K562 (cell line): ENCODE measurements at regions not wholly inside any gene's neighbourhood (a gene's known extent, or its start where the extent isn't known, plus 50 kb on each side); places are given as distances from the start of the nearest gene placed in this dataset.

Experiments
- GABPB1 ChIP-seq: sonication (generic); formaldehyde crosslinking; IDR thresholded peaks from 2 replicates; pipeline ENCODE4 v1.8.0; 2022; ENCODE audit warnings: mild to moderate bottlenecking, missing genetic modification reagents
- ILK ChIP-seq: fragments of 450-650 bp; IDR thresholded peaks from 2 replicates; pipeline ENCODE4 v1.6.1; 2016; ENCODE audit warnings: missing genetic modification characterization, low read depth, mild to moderate bottlenecking, missing compliant biosample characterization, moderate library complexity, borderline replicate concordance
- NRF1 ChIP-seq, 2 experiments: fragments of 450-650 bp; IDR thresholded peaks in 1 of 2; conservative IDR thresholded peaks in 1 of 2; 2 replicates each; pipeline ENCODE4 v1.6.1; 2014; ENCODE audit warnings: mild to moderate bottlenecking in 2 of 2
- TCF3 ChIP-seq: sonication (generic); formaldehyde crosslinking; IDR thresholded peaks from 2 replicates; pipeline ENCODE4 v1.4.0; 2020; ENCODE audit warnings: mild to moderate bottlenecking, missing genetic modification reagents
- TF ChIP-seq, protein P1 (sequence below), 3 experiments: IDR thresholded peaks in 2 of 3; conservative IDR thresholded peaks in 1 of 3; 2 replicates each; pipeline ENCODE4 v1.5.1; 2011 to 2012; ENCODE audit warnings: low read length in 3 of 3, mild to moderate bottlenecking in 3 of 3, control low read depth in 2 of 3, improper control_type of control experiment in 1 of 3, inconsistent platforms in 1 of 3, low read depth in 1 of 3, mixed read lengths in 1 of 3, moderate library complexity in 1 of 3; ENCODE audit not compliant: insufficient read depth in 2 of 3
- TF ChIP-seq, protein P2 (sequence below): fragments of 450-650 bp; IDR thresholded peaks from 2 replicates; pipeline ENCODE4 v1.7.0; 2016; ENCODE audit warnings: borderline replicate concordance
- TF ChIP-seq, protein P3 (sequence below), 2 experiments: IDR thresholded peaks; 2 replicates each; pipeline ENCODE4 v1.6.1; 2012; ENCODE audit warnings: improper control_type of control experiment in 2 of 2, low read depth in 2 of 2, low read length in 2 of 2, borderline replicate concordance in 1 of 2
- TF ChIP-seq, protein P4 (sequence below), 2 experiments: fragments of 250-450 bp in 1 of 2; fragments of 450-650 bp in 1 of 2; sonication (Bioruptor Pico) in 1 of 2; IDR thresholded peaks; 2 replicates each; pipeline versions ENCODE4 v1.6.1 to v1.8.0; 2016 to 2021; ENCODE audit warnings: mild to moderate bottlenecking in 2 of 2, moderate library complexity in 2 of 2, missing compliant biosample characterization in 1 of 2, missing genetic modification characterization in 1 of 2

DNA sequence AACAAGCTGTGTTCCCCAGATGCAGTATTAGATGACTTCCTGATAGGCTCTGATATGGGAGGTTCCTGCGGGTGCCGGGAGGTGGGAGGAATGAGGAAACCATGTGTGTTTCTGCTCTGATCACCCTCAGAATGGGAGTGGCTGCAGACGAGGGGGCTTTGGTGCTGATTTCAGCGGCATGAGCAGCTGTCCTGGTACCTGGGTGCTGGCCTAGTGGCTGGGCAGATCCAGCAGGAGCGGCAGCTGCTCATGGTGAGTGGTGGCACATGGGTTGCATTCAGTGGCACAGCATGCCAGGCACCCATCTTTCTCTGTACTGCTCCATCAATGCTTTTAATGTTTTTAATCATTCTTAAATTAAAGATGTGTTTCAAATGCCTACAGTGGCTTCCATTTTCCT lies 177.2 kb upstream of the NETO1 start:
- TF ChIP-seq ILK (tag) (no peak), TCF3 (CRISPR knock-in tag) (no peak), GABPB1 (CRISPR knock-in tag) (no peak), NRF1 (conservative IDR thresholded peaks at IDR 0.05 in 1 of 2, IDR thresholded peaks at IDR 0.05 in 1 of 2) (no peak)
- TF ChIP-seq, protein P1, sequence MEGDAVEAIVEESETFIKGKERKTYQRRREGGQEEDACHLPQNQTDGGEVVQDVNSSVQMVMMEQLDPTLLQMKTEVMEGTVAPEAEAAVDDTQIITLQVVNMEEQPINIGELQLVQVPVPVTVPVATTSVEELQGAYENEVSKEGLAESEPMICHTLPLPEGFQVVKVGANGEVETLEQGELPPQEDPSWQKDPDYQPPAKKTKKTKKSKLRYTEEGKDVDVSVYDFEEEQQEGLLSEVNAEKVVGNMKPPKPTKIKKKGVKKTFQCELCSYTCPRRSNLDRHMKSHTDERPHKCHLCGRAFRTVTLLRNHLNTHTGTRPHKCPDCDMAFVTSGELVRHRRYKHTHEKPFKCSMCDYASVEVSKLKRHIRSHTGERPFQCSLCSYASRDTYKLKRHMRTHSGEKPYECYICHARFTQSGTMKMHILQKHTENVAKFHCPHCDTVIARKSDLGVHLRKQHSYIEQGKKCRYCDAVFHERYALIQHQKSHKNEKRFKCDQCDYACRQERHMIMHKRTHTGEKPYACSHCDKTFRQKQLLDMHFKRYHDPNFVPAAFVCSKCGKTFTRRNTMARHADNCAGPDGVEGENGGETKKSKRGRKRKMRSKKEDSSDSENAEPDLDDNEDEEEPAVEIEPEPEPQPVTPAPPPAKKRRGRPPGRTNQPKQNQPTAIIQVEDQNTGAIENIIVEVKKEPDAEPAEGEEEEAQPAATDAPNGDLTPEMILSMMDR (IDR thresholded peaks at IDR 0.05 in 2 of 3, conservative IDR thresholded peaks at IDR 0.05 in 1 of 3; ENCODE audit: insufficient read depth in 2 of 3, low read depth in 1 of 3, low read length in 3 of 3) = no peak
- TF ChIP-seq, protein P2, sequence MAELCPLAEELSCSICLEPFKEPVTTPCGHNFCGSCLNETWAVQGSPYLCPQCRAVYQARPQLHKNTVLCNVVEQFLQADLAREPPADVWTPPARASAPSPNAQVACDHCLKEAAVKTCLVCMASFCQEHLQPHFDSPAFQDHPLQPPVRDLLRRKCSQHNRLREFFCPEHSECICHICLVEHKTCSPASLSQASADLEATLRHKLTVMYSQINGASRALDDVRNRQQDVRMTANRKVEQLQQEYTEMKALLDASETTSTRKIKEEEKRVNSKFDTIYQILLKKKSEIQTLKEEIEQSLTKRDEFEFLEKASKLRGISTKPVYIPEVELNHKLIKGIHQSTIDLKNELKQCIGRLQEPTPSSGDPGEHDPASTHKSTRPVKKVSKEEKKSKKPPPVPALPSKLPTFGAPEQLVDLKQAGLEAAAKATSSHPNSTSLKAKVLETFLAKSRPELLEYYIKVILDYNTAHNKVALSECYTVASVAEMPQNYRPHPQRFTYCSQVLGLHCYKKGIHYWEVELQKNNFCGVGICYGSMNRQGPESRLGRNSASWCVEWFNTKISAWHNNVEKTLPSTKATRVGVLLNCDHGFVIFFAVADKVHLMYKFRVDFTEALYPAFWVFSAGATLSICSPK = no peak
- TF ChIP-seq, protein P3, sequence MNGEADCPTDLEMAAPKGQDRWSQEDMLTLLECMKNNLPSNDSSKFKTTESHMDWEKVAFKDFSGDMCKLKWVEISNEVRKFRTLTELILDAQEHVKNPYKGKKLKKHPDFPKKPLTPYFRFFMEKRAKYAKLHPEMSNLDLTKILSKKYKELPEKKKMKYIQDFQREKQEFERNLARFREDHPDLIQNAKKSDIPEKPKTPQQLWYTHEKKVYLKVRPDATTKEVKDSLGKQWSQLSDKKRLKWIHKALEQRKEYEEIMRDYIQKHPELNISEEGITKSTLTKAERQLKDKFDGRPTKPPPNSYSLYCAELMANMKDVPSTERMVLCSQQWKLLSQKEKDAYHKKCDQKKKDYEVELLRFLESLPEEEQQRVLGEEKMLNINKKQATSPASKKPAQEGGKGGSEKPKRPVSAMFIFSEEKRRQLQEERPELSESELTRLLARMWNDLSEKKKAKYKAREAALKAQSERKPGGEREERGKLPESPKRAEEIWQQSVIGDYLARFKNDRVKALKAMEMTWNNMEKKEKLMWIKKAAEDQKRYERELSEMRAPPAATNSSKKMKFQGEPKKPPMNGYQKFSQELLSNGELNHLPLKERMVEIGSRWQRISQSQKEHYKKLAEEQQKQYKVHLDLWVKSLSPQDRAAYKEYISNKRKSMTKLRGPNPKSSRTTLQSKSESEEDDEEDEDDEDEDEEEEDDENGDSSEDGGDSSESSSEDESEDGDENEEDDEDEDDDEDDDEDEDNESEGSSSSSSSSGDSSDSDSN (IDR thresholded peaks at IDR 0.05; ENCODE audit: borderline replicate concordance in 1 of 2, low read depth in 2 of 2, low read length in 2 of 2) = no peak
- TF ChIP-seq, protein P4, sequence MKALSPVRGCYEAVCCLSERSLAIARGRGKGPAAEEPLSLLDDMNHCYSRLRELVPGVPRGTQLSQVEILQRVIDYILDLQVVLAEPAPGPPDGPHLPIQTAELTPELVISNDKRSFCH (CRISPR knock-in tag; IDR thresholded peaks at IDR 0.05) = no peak
- TF ChIP-seq, protein P4 (tag; IDR thresholded peaks at IDR 0.05) = no peak
